ENCODE measurements at regions not wholly inside any gene's neighbourhood (a gene's known extent, or its start where the extent isn't known, plus 50 kb on each side); places are given as distances from the start of the nearest gene placed in this dataset.
A peak's percentile ranks its signal among the peaks of the same experiment; 100 is the strongest.
"Not testable (repeated sequence)": the region's sequence is repeated elsewhere in the genome, so short reads cannot be mapped to it uniquely, and the experiment has no call there.

DNA sequence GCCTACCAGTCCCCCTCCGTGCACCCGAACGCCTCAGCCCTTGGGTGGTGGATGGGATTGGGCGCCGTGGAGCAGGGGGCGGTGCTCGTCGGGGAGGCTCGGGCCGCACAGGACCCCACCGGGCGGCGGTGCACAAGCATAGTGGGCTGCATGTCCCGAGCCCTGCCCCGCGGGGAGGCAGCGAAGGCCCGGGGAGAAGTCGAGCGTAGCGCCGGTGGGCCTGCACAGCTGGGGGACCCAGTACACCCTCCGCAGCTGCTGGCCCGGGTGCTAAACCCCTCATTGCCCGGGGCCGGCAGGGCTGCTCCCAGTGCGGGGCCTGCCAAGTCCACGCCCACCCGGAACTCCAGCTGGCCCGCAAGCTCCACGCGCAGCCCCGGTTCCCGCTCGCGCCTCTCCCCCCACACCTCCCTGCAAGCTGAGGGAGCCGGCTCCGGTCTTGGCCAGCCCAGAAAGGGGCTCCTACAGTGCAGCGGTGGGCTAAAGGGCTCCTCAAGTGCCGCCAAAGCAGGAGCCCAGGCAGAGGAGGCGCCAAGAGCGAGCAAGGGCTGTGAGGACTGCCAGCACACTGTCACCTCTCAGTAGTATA, 891.3 kb upstream of the EPHA5 start:
- not testable (repeated sequence) for H3K4me2 ChIP-seq (ENCODE audit: low read length); H4K12ac ChIP-seq (ENCODE audit: low read depth, low read length); H3K79me2 ChIP-seq (ENCODE audit: control insufficient read depth, insufficient read depth, low read length, poor library complexity); H2BK120ac ChIP-seq (ENCODE audit: insufficient read depth, low read length, poor library complexity); H3K36me3 ChIP-seq (ENCODE audit: control insufficient read depth in 1 of 2, insufficient read depth in 2 of 2, low read length in 2 of 2); H3K27ac ChIP-seq (ENCODE audit: low read depth, low read length); H2AK5ac ChIP-seq (ENCODE audit: low read length); H4K8ac ChIP-seq (ENCODE audit: low read depth, low read length); H2BK5ac ChIP-seq (ENCODE audit: low read depth, low read length, poor library complexity); H2BK12ac ChIP-seq (ENCODE audit: low read length); DNase-seq; H3K9me3 ChIP-seq (ENCODE audit: insufficient read depth, low read depth, low read length); H3K4ac ChIP-seq (ENCODE audit: low read depth, low read length); H3K9ac ChIP-seq (ENCODE audit: low read length); H3K27me3 ChIP-seq (ENCODE audit: insufficient read depth, low read length); H2AFZ ChIP-seq (ENCODE audit: insufficient read depth, low read length, poor library complexity); H3K14ac ChIP-seq (ENCODE audit: low read length); H3K4me3 ChIP-seq (ENCODE audit: low read depth, low read length); H3K79me1 ChIP-seq (ENCODE audit: low read length); H3K18ac ChIP-seq (ENCODE audit: low read length); H3K4me1 ChIP-seq (ENCODE audit: control insufficient read depth in 1 of 2, insufficient read depth in 2 of 2, low read length in 2 of 2); H4K91ac ChIP-seq (ENCODE audit: low read depth, low read length); H3K23ac ChIP-seq (ENCODE audit: low read length)
- WGBS (ENCODE audit: extremely low coverage, insufficient coverage, insufficient read length) = no CpG with 5 or more reads among the region's 42 CpGs

DNA sequence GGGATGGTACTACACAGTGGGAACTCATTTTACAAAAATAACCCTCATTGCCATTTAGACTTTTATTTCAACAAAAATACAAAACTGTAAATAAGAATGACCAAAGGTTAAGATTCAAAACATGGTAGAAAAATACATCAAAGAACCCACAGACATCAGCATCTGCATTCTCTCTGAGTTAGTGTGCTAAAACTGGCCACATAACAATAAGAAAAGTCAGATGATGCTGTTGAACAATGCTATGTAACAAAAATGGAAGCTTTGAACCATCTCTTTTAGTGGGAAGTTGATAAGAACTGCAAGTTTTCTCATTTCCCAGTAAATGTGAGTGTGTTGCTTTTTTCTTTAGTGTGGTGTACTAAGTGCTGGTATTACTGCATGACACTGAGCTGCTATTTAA, 888.4 kb upstream of the EPHA5 start:
- Histone ChIP-seq H2AK5ac (ENCODE audit: low read length) (no peak overlapping the region), H2BK12ac (ENCODE audit: low read length) (no peak overlapping the region), H3K9ac (ENCODE audit: low read length) (no peak overlapping the region), H4K91ac (ENCODE audit: low read depth, low read length) (no peak overlapping the region), H3K4me1 (ENCODE audit: control insufficient read depth in 1 of 2, insufficient read depth in 2 of 2, low read length in 2 of 2) (peaks cover 0 to 2% of the 10 kb centered on the region in 2 experiments), H3K9me3 (ENCODE audit: insufficient read depth, low read depth, low read length) (peaks cover 2% of the 10 kb centered on the region), H3K79me1 (ENCODE audit: low read length) (no peaks in the 10 kb centered on the region), H3K18ac (ENCODE audit: low read length) (no peak overlapping the region), H2BK5ac (ENCODE audit: low read depth, low read length, poor library complexity) (no peak overlapping the region), H2AFZ (ENCODE audit: insufficient read depth, low read length, poor library complexity) (no peak overlapping the region), H3K36me3 (ENCODE audit: control insufficient read depth in 1 of 2, insufficient read depth in 2 of 2, low read length in 2 of 2) (no peaks in the 10 kb centered on the region), H3K23ac (ENCODE audit: low read length) (no peak overlapping the region), H3K4me2 (ENCODE audit: low read length) (no peak overlapping the region), H2BK120ac (ENCODE audit: insufficient read depth, low read length, poor library complexity) (no peak overlapping the region), H3K27ac (ENCODE audit: low read depth, low read length) (no peak overlapping the region), H3K4ac (ENCODE audit: low read depth, low read length) (no peak overlapping the region), H3K14ac (ENCODE audit: low read length) (no peak overlapping the region), H4K8ac (ENCODE audit: low read depth, low read length) (no peak overlapping the region), H4K12ac (ENCODE audit: low read depth, low read length) (no peak overlapping the region), H3K79me2 (ENCODE audit: control insufficient read depth, insufficient read depth, low read length, poor library complexity) (no peaks in the 10 kb centered on the region), H3K27me3 (ENCODE audit: insufficient read depth, low read length) (no peaks in the 10 kb centered on the region), H3K4me3 (ENCODE audit: low read depth, low read length) (no peak overlapping the region)
- DNase-seq = no peak

DNA sequence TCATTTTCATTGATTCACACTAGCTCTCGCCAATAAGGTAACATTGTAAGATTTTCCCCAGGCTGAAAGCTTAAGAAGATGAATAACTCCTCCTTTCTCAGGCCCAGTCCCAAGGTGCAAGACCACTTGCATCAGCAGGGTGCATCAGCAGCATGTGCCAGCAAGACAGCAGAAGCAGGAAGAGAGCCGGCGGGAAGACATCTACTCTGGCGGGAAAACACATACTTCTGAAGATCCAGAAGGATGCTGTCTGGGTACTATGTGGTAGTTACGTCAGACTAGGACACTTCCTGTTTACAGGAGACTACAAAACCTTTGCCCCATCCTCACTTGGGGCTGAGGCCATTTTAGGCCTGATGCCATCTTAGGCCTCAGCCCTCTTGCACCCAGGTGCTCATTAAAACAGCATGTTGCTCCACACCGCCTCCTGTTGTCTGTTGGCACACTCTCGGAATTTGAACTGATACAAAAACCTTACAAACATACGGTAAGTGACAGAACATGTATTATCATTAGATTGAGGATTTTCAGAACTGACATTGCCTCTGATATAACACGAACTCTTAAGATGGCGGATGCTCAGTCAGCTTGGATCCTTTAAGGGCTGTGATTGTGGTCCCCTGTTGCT, 886.5 kb upstream of the EPHA5 start:
- no peak overlapping the region for H3K23ac ChIP-seq (ENCODE audit: low read length)
- no peak overlapping the region for H3K18ac ChIP-seq (ENCODE audit: low read length)
- H4K8ac ChIP-seq (ENCODE audit: low read depth, low read length) = no peak overlapping the region
- no peak overlapping the region for H3K4me3 ChIP-seq (ENCODE audit: low read depth, low read length)
- no peak overlapping the region for H3K4me2 ChIP-seq (ENCODE audit: low read length)
- H3K79me1 ChIP-seq (ENCODE audit: low read length) = no peaks in the 10 kb centered on the region
- no peak overlapping the region for H3K27ac ChIP-seq (ENCODE audit: low read depth, low read length)
- no peak overlapping the region for H4K12ac ChIP-seq (ENCODE audit: low read depth, low read length)
- no peak overlapping the region for H3K14ac ChIP-seq (ENCODE audit: low read length)
- no peak overlapping the region for H3K4ac ChIP-seq (ENCODE audit: low read depth, low read length)
- H4K91ac ChIP-seq (ENCODE audit: low read depth, low read length) = no peak overlapping the region
- H2AFZ ChIP-seq (ENCODE audit: insufficient read depth, low read length, poor library complexity) = no peak overlapping the region
- no peak overlapping the region for H3K9ac ChIP-seq (ENCODE audit: low read length)
- H3K36me3 ChIP-seq (ENCODE audit: control insufficient read depth in 1 of 2, insufficient read depth in 2 of 2, low read length in 2 of 2) = no peaks in the 10 kb centered on the region
- WGBS (ENCODE audit: extremely low coverage, insufficient coverage, insufficient read length) = no CpG with 5 or more reads among the region's 10 CpGs
- H3K79me2 ChIP-seq (ENCODE audit: control insufficient read depth, insufficient read depth, low read length, poor library complexity) = no peaks in the 10 kb centered on the region
- H2BK120ac ChIP-seq (ENCODE audit: insufficient read depth, low read length, poor library complexity) = no peak overlapping the region
- peaks cover 0 to 2% of the 10 kb centered on the region in 2 experiments for H3K4me1 ChIP-seq (ENCODE audit: control insufficient read depth in 1 of 2, insufficient read depth in 2 of 2, low read length in 2 of 2)
- H3K9me3 ChIP-seq (ENCODE audit: insufficient read depth, low read depth, low read length) = peaks cover 2% of the 10 kb centered on the region
- DNase-seq = no peak
- no peak overlapping the region for H2BK12ac ChIP-seq (ENCODE audit: low read length)
- no peak overlapping the region for H2AK5ac ChIP-seq (ENCODE audit: low read length)
- no peak overlapping the region for H2BK5ac ChIP-seq (ENCODE audit: low read depth, low read length, poor library complexity)
- no peaks in the 10 kb centered on the region for H3K27me3 ChIP-seq (ENCODE audit: insufficient read depth, low read length)

DNA sequence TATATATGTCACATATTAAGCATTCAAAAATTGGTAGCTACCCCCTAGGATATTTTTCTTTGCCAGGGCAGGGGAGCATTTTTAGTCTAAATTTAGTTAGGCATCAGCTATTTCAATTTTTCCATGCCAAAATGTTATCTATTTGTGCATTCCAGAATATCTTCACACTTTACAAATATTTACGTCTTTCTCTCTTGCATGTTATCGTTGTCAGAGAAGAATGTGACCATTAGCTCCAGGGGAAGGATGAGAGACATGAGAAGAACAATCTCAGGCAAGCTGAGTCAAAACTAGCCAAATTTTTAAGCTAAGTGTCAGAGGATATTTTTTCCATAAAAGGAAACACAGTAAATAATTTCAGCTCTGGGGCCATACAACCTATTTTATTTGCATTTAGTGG, 885.0 kb upstream of the EPHA5 start:
- peak; percentile 13 to 58 for DNase-seq

More for the DNA sequence above, 885.0 kb upstream of the EPHA5 start:
- H3K9me3 ChIP-seq (ENCODE audit: insufficient read depth, low read depth, low read length) = peaks cover 2% of the 10 kb centered on the region
- no CpG with 5 or more reads among the region's 2 CpGs for WGBS (ENCODE audit: extremely low coverage, insufficient coverage, insufficient read length)
- H3K9ac ChIP-seq (ENCODE audit: low read length) = no peak overlapping the region
- no peak overlapping the region for H2AK5ac ChIP-seq (ENCODE audit: low read length)
- H4K12ac ChIP-seq (ENCODE audit: low read depth, low read length) = no peak overlapping the region
- no peak overlapping the region for H4K8ac ChIP-seq (ENCODE audit: low read depth, low read length)
- H3K4me3 ChIP-seq (ENCODE audit: low read depth, low read length) = no peak overlapping the region
- H3K27ac ChIP-seq (ENCODE audit: low read depth, low read length) = no peak overlapping the region
- H3K79me1 ChIP-seq (ENCODE audit: low read length) = no peaks in the 10 kb centered on the region
- H3K27me3 ChIP-seq (ENCODE audit: insufficient read depth, low read length) = no peaks in the 10 kb centered on the region
- no peak overlapping the region for H2BK12ac ChIP-seq (ENCODE audit: low read length)
- peaks cover 0 to 2% of the 10 kb centered on the region in 2 experiments for H3K4me1 ChIP-seq (ENCODE audit: control insufficient read depth in 1 of 2, insufficient read depth in 2 of 2, low read length in 2 of 2)
- no peaks in the 10 kb centered on the region for H3K79me2 ChIP-seq (ENCODE audit: control insufficient read depth, insufficient read depth, low read length, poor library complexity)
- no peak overlapping the region for H2AFZ ChIP-seq (ENCODE audit: insufficient read depth, low read length, poor library complexity)
- no peak overlapping the region for H4K91ac ChIP-seq (ENCODE audit: low read depth, low read length)
- H2BK5ac ChIP-seq (ENCODE audit: low read depth, low read length, poor library complexity) = no peak overlapping the region
- no peak overlapping the region for H2BK120ac ChIP-seq (ENCODE audit: insufficient read depth, low read length, poor library complexity)
- no peak overlapping the region for H3K4me2 ChIP-seq (ENCODE audit: low read length)
- H3K18ac ChIP-seq (ENCODE audit: low read length) = no peak overlapping the region
- H3K4ac ChIP-seq (ENCODE audit: low read depth, low read length) = no peak overlapping the region
- no peak overlapping the region for H3K23ac ChIP-seq (ENCODE audit: low read length)
- H3K14ac ChIP-seq (ENCODE audit: low read length) = no peak overlapping the region
- no peaks in the 10 kb centered on the region for H3K36me3 ChIP-seq (ENCODE audit: control insufficient read depth in 1 of 2, insufficient read depth in 2 of 2, low read length in 2 of 2)
